Hepatocyte (in vitro differentiated cells): ENCODE measurements at regions not wholly inside any gene's neighbourhood (a gene's known extent, or its start where the extent isn't known, plus 50 kb on each side); places are given as distances from the start of the nearest gene placed in this dataset.

ENCODE experiments used
- EZH2 ChIP-seq: fragments of 200-600 bp; sonication (generic); IDR thresholded peaks from 2 replicates; pipeline ENCODE4 v1.6.1; 2016; ENCODE audit warnings: antibody characterized with exemption, mild to moderate bottlenecking, borderline replicate concordance
- EZH2phosphoT487 ChIP-seq: fragments of 200-600 bp; sonication (generic); IDR thresholded peaks from one replicate; pipeline ENCODE4 v1.6.1; 2018; ENCODE audit warnings: antibody characterized with exemption, mild to moderate bottlenecking, low read depth, moderate library complexity; ENCODE audit not compliant: unreplicated experiment, severe bottlenecking
- TF ChIP-seq, protein P1 (sequence below): fragments of 200-600 bp; sonication (generic); IDR thresholded peaks from 2 replicates; pipeline ENCODE4 v1.5.1; 2016; ENCODE audit warnings: antibody characterized with exemption, mild to moderate bottlenecking; ENCODE audit not compliant: poor library complexity

DNA sequence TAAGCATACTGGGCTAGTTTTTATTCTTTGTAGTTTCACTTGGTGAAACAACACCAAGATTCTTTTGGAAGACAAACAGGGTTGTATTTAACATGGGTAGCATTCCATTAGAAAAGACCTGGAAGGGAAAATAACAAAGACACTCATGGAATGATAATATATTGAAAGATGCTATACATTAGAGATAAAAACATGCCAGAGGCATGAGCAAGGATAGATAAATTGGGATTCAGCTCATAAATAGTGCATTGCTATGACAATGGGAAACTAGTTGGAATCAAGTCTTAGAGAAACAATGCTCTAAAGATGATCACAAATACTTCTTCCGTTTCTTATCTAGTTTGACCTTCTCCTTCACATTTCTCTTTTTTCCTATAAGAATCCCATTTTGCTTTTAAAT is 677.4 kb downstream of the ZNF385D start:
- TF ChIP-seq, protein P1, sequence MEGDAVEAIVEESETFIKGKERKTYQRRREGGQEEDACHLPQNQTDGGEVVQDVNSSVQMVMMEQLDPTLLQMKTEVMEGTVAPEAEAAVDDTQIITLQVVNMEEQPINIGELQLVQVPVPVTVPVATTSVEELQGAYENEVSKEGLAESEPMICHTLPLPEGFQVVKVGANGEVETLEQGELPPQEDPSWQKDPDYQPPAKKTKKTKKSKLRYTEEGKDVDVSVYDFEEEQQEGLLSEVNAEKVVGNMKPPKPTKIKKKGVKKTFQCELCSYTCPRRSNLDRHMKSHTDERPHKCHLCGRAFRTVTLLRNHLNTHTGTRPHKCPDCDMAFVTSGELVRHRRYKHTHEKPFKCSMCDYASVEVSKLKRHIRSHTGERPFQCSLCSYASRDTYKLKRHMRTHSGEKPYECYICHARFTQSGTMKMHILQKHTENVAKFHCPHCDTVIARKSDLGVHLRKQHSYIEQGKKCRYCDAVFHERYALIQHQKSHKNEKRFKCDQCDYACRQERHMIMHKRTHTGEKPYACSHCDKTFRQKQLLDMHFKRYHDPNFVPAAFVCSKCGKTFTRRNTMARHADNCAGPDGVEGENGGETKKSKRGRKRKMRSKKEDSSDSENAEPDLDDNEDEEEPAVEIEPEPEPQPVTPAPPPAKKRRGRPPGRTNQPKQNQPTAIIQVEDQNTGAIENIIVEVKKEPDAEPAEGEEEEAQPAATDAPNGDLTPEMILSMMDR: no peak
- no peak for TF ChIP-seq EZH2
- TF ChIP-seq EZH2phosphoT487: no peak
